OCI-LY7 (cell line): ENCODE measurements at regions not wholly inside any gene's neighbourhood (a gene's known extent, or its start where the extent isn't known, plus 50 kb on each side); places are given as distances from the start of the nearest gene placed in this dataset.

Experiments used
- EZH2phosphoT487 ChIP-seq: fragments of 200-600 bp; sonication (generic); IDR thresholded peaks from 2 replicates; pipeline ENCODE4 v1.6.1; 2018; ENCODE audit warnings: low read depth, borderline replicate concordance, mild to moderate bottlenecking, mixed run types, antibody characterized with exemption, low read length, moderate library complexity, mixed read lengths
- TF ChIP-seq, protein P1 (sequence below): fragments of 200-600 bp; sonication (generic); conservative IDR thresholded peaks from 2 replicates; pipeline ENCODE4 v1.5.1; 2014; ENCODE audit warnings: mild to moderate bottlenecking, antibody characterized with exemption, low read length, moderate library complexity, mixed read lengths

DNA sequence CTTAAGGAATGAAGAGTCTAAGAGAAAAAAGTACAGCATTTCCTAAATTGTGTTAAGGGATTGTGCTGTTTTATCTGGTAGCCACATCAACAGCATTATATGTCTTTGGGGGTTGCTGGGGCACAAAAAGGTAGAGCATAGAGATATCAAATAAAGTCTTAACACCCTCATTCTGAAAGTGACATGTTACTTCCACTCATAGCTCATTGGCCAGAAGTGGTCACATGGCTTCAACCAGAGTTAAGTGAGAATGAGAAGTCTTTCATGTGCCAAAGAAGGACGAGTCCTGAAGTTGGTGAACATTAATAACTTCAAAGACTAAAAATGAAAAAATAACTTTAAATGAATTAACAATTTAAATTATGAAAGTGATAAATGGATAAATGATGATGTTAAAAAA is 175.7 kb upstream of the ZEB2 start:
- TF ChIP-seq, protein P1, sequence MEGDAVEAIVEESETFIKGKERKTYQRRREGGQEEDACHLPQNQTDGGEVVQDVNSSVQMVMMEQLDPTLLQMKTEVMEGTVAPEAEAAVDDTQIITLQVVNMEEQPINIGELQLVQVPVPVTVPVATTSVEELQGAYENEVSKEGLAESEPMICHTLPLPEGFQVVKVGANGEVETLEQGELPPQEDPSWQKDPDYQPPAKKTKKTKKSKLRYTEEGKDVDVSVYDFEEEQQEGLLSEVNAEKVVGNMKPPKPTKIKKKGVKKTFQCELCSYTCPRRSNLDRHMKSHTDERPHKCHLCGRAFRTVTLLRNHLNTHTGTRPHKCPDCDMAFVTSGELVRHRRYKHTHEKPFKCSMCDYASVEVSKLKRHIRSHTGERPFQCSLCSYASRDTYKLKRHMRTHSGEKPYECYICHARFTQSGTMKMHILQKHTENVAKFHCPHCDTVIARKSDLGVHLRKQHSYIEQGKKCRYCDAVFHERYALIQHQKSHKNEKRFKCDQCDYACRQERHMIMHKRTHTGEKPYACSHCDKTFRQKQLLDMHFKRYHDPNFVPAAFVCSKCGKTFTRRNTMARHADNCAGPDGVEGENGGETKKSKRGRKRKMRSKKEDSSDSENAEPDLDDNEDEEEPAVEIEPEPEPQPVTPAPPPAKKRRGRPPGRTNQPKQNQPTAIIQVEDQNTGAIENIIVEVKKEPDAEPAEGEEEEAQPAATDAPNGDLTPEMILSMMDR = no peak
- no peak for TF ChIP-seq EZH2phosphoT487
